H9 (cell line): ENCODE measurements at regions not wholly inside any gene's neighbourhood (a gene's known extent, or its start where the extent isn't known, plus 50 kb on each side); places are given as distances from the start of the nearest gene placed in this dataset.

Experiments
- DNase-seq: peaks from one replicate; pipeline ENCODE4 v3.0.0-alpha.2; 2017
- H2AFZ ChIP-seq: one replicate; pipeline ENCODE4 v1.6.1; 2013; ENCODE audit warnings: mild to moderate bottlenecking, low read length, control low read depth, moderate library complexity
- H2AK5ac ChIP-seq: 2 replicates; pipeline ENCODE4 v1.6.1; 2013; ENCODE audit warnings: low read length, control low read depth, mixed read lengths; ENCODE audit not compliant: insufficient read length
- H2BK120ac ChIP-seq: one replicate; pipeline ENCODE4 v1.6.1; 2013; ENCODE audit warnings: low read depth, mild to moderate bottlenecking, low read length, control low read depth, inconsistent platforms; ENCODE audit not compliant: poor library complexity, severe bottlenecking
- H2BK12ac ChIP-seq: 2 replicates; pipeline ENCODE4 v1.6.1; 2013; ENCODE audit warnings: low read length, control low read depth, mixed read lengths, low read depth; ENCODE audit not compliant: insufficient read length
- H2BK15ac ChIP-seq: 2 replicates; pipeline ENCODE4 v1.6.1; 2013; ENCODE audit warnings: low read depth, low read length, control low read depth
- H2BK20ac ChIP-seq: one replicate; pipeline ENCODE4 v1.6.1; 2013; ENCODE audit warnings: low read depth, mild to moderate bottlenecking, low read length, control low read depth, inconsistent platforms; ENCODE audit not compliant: poor library complexity, severe bottlenecking
- H2BK5ac ChIP-seq: 2 replicates; pipeline ENCODE4 v1.6.1; 2013; ENCODE audit warnings: low read length, control low read depth, mixed read lengths; ENCODE audit not compliant: insufficient read length
- H3K14ac ChIP-seq: 2 replicates; pipeline ENCODE4 v1.6.1; 2013; ENCODE audit warnings: low read length, control low read depth; ENCODE audit not compliant: insufficient read depth
- H3K18ac ChIP-seq: 2 replicates; pipeline ENCODE4 v1.6.1; 2013; ENCODE audit warnings: low read depth, mild to moderate bottlenecking, mixed read lengths, low read length, control low read depth; ENCODE audit not compliant: insufficient read length
- H3K23ac ChIP-seq: 2 replicates; pipeline ENCODE4 v1.6.1; 2013; ENCODE audit warnings: low read length, control low read depth, mixed read lengths, low read depth; ENCODE audit not compliant: insufficient read length
- H3K23me2 ChIP-seq: 2 replicates; pipeline ENCODE4 v1.6.1; 2013; ENCODE audit warnings: low read depth, mild to moderate bottlenecking, mixed read lengths, low read length, control low read depth; ENCODE audit not compliant: insufficient read length, poor library complexity, severe bottlenecking
- H3K27ac ChIP-seq: 2 replicates; pipeline ENCODE4 v1.5.1; 2013; ENCODE audit warnings: low read length, control low read depth, mixed read lengths, low read depth; ENCODE audit not compliant: insufficient read length
- H3K27me3 ChIP-seq: 2 replicates; pipeline ENCODE4 v1.6.1; 2013; ENCODE audit warnings: low read length, control low read depth, inconsistent platforms; ENCODE audit not compliant: insufficient read depth
- H3K4ac ChIP-seq: 2 replicates; pipeline ENCODE4 v1.6.1; 2013; ENCODE audit warnings: low read depth, mild to moderate bottlenecking, control low read depth, inconsistent platforms, low read length, moderate library complexity
- H3K4me1 ChIP-seq: 2 replicates; pipeline ENCODE4 v1.6.1; 2013; ENCODE audit warnings: low read length, control low read depth, inconsistent platforms; ENCODE audit not compliant: insufficient read depth
- H3K4me2 ChIP-seq: 2 replicates; pipeline ENCODE4 v1.6.1; 2013; ENCODE audit warnings: low read length, control low read depth, mixed read lengths; ENCODE audit not compliant: insufficient read length, insufficient read depth
- H3K56ac ChIP-seq: 2 replicates; pipeline ENCODE4 v1.6.1; 2013; ENCODE audit warnings: low read depth, mild to moderate bottlenecking, mixed read lengths, low read length, control low read depth; ENCODE audit not compliant: insufficient read length
- H3K79me1 ChIP-seq: 2 replicates; pipeline ENCODE4 v1.6.1; 2013; ENCODE audit warnings: low read depth, mild to moderate bottlenecking, moderate library complexity, low read length, control low read depth, inconsistent platforms; ENCODE audit not compliant: insufficient read depth, poor library complexity, severe bottlenecking
- H3K79me2 ChIP-seq: 2 replicates; pipeline ENCODE4 v1.6.1; 2013; ENCODE audit warnings: low read length, control low read depth, inconsistent platforms; ENCODE audit not compliant: insufficient read depth
- H3K9ac ChIP-seq: 2 replicates; pipeline ENCODE4 v1.6.1; 2013; ENCODE audit warnings: low read length, control low read depth, mixed read lengths; ENCODE audit not compliant: insufficient read length; ENCODE audit errors: extremely low read depth
- H3K9me3 ChIP-seq: one replicate; pipeline ENCODE4 v1.6.1; 2013; ENCODE audit warnings: low read depth, low read length, inconsistent platforms; ENCODE audit not compliant: control insufficient read depth
- H3T11ph ChIP-seq: one replicate; pipeline ENCODE4 v1.6.1; 2013; ENCODE audit warnings: mild to moderate bottlenecking, low read length, control low read depth, inconsistent platforms
- H4K20me1 ChIP-seq: one replicate; pipeline ENCODE4 v1.6.1; 2013; ENCODE audit not compliant: control insufficient read depth, insufficient read length, insufficient read depth
- H4K5ac ChIP-seq: 2 replicates; pipeline ENCODE4 v1.6.1; 2013; ENCODE audit warnings: low read depth, mild to moderate bottlenecking, mixed read lengths, low read length, control low read depth; ENCODE audit not compliant: insufficient read length
- H4K8ac ChIP-seq: replicated peaks from 2 replicates; pipeline ENCODE4 v1.6.1; 2013; ENCODE audit warnings: low read length, control low read depth, mixed read lengths, low read depth; ENCODE audit not compliant: insufficient read length
- H4K91ac ChIP-seq: 2 replicates; pipeline ENCODE4 v1.6.1; 2013; ENCODE audit warnings: low read depth, mild to moderate bottlenecking, moderate library complexity, mixed read lengths, low read length, control low read depth; ENCODE audit not compliant: insufficient read length
- H3K27ac Mint-ChIP-seq, 3 experiments: 2 replicates in 2 of 3; 3 replicates in 1 of 3; pipeline ENCODE4 v1.8.0; 2020 to 2021; ENCODE audit warnings: mixed read lengths in 3 of 3, mild to moderate bottlenecking in 1 of 3, moderate library complexity in 1 of 3
- H3K27me3 Mint-ChIP-seq: 2 replicates; pipeline ENCODE4 v1.8.0; 2021; ENCODE audit warnings: low read depth, mild to moderate bottlenecking, moderate library complexity, mixed read lengths
- H3K36me3 Mint-ChIP-seq, 3 experiments: 2 replicates in 2 of 3; 3 replicates in 1 of 3; pipeline ENCODE4 v1.8.0; 2020 to 2021; ENCODE audit warnings: low read depth in 3 of 3, mixed read lengths in 3 of 3; ENCODE audit not compliant: insufficient read depth in 1 of 3
- H3K4me1 Mint-ChIP-seq, 2 experiments: 2 replicates each; pipeline ENCODE4 v1.8.0; 2020; ENCODE audit warnings: mixed read lengths in 2 of 2
- H3K4me3 Mint-ChIP-seq, 2 experiments: 2 replicates in 1 of 2; 3 replicates in 1 of 2; pipeline ENCODE4 v1.8.0; 2020 to 2021; ENCODE audit warnings: mild to moderate bottlenecking in 2 of 2, mixed read lengths in 2 of 2, moderate library complexity in 1 of 2
- H3K9me3 Mint-ChIP-seq, 2 experiments: 2 replicates in 1 of 2; 3 replicates in 1 of 2; pipeline ENCODE4 v1.8.0; 2020; ENCODE audit warnings: mild to moderate bottlenecking in 2 of 2, mixed read lengths in 2 of 2, moderate library complexity in 1 of 2
- WGBS: extraction: QIAGEN DNeasy Blood & Tissue Kit; methylation state at CpG from one replicate; pipeline ENCODE4 v1.1.7; 2013; ENCODE audit warnings: missing lambda C conversion rate, low lambda C conversion rate, mixed read lengths; ENCODE audit not compliant: insufficient read length; ENCODE audit errors: extremely low coverage; 5-methylcytosine and 5-hydroxymethylcytosine counted together
- TF ChIP-seq, protein P1 (sequence below): fragments of 200-600 bp; sonication (generic); conservative IDR thresholded peaks from 3 replicates; pipeline ENCODE4 v1.8.0; 2021; ENCODE audit warnings: antibody characterized with exemption, mild to moderate bottlenecking

DNA sequence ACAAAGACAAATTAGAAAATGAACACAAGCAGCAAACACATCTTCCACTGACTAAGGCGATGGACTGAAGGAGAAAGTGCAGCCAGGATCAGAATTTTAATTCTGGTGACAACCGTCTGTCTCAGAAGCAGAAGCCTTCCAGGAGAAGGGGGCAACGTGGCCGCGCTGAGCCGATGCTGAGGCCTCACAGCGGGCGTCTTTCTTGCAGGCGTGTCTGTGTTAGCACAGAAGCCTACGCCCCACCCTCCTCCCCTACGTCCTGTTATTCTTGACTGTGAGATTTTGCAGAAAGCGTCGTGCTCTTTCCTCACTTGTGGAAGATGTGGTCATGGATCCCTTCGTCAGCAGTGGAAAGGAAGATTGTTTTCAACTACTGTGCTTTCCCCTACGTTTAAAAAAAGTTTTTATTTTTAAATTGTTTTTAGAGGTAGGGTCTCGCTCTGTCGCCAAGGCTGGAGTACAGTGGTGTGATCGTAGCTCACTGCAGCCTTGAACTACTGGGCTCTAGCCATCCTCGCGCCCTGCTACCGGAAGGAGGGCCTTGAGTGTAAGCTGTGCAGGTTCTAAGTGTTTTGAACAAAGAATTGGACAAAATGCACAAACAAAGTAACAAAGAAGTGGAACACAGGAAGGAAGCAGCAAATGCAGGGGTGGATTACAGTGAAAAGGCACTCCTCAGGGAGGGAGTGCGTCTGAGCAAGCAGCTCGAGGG lies 422.0 kb downstream of the GALR1 start:
- no peaks in the 10 kb centered on the region; a peak in 1 of 5 replicates for H3K9me3 Mint-ChIP-seq
- no peaks in the 10 kb centered on the region for H3K27me3 ChIP-seq

More for the DNA sequence above, 422.0 kb downstream of the GALR1 start:
- no peak overlapping the region for H4K91ac ChIP-seq
- no peak overlapping the region for H2AFZ ChIP-seq
- no peak overlapping the region for H2BK20ac ChIP-seq
- no peak overlapping the region for H2BK120ac ChIP-seq
- Mint-ChIP-seq H3K36me3 (no peaks in the 10 kb centered on the region), H3K4me3 (peak overlapping the region; percentile 24 to 42; a peak in 3 of 5 replicates), H3K27me3 (peaks cover 4% of the 10 kb centered on the region), H3K4me1 (peaks cover 13 to 18% of the 10 kb centered on the region in 2 experiments), H3K27ac (no peak overlapping the region; a peak in 3 of 7 replicates)
- no peaks in the 10 kb centered on the region for H3K23me2 ChIP-seq
- H3K4me2 ChIP-seq = peak overlapping the region; percentile 8
- H3K79me1 ChIP-seq = no peaks in the 10 kb centered on the region
- no peak overlapping the region for H2BK15ac ChIP-seq
- no peak overlapping the region for H3K23ac ChIP-seq
- TF ChIP-seq, protein P1, sequence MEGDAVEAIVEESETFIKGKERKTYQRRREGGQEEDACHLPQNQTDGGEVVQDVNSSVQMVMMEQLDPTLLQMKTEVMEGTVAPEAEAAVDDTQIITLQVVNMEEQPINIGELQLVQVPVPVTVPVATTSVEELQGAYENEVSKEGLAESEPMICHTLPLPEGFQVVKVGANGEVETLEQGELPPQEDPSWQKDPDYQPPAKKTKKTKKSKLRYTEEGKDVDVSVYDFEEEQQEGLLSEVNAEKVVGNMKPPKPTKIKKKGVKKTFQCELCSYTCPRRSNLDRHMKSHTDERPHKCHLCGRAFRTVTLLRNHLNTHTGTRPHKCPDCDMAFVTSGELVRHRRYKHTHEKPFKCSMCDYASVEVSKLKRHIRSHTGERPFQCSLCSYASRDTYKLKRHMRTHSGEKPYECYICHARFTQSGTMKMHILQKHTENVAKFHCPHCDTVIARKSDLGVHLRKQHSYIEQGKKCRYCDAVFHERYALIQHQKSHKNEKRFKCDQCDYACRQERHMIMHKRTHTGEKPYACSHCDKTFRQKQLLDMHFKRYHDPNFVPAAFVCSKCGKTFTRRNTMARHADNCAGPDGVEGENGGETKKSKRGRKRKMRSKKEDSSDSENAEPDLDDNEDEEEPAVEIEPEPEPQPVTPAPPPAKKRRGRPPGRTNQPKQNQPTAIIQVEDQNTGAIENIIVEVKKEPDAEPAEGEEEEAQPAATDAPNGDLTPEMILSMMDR = no peak
- no peaks in the 10 kb centered on the region for H3K9me3 ChIP-seq
- no peak overlapping the region for H2BK12ac ChIP-seq
- no peak overlapping the region for H3K4ac ChIP-seq
- no peaks in the 10 kb centered on the region for H3K79me2 ChIP-seq
- H3K9ac ChIP-seq = no peak overlapping the region
- no peak overlapping the region for H3K14ac ChIP-seq
- no peak overlapping the region for H3K18ac ChIP-seq
- H2AK5ac ChIP-seq = no peak overlapping the region
- H4K5ac ChIP-seq = no peak overlapping the region
- peak; percentile 59 for DNase-seq
- WGBS = no CpG with 5 or more reads among the region's 23 CpGs
- 0 out of 2 replicates have a peak, but pooled peaks cover 2% of the 10 kb centered on the region for H3K4me1 ChIP-seq
- no peaks in the 10 kb centered on the region for H4K20me1 ChIP-seq
- no peak overlapping the region for H2BK5ac ChIP-seq
- no peak overlapping the region for H3K27ac ChIP-seq
- H4K8ac ChIP-seq = no peak overlapping the region
- no peak overlapping the region for H3K56ac ChIP-seq
- H3T11ph ChIP-seq = no peak overlapping the region
